PFSK-1 (cell line): ENCODE measurements at regions not wholly inside any gene's neighbourhood (a gene's known extent, or its start where the extent isn't known, plus 50 kb on each side); places are given as distances from the start of the nearest gene placed in this dataset.

ENCODE experiments used
- FOXP2 ChIP-seq: optimal IDR thresholded peaks from 2 replicates; pipeline ENCODE3; 2011; ENCODE audit warnings: borderline replicate concordance, control low read depth, inconsistent platforms; ENCODE audit not compliant: insufficient read depth; ENCODE audit errors: extremely low read length, extremely low read depth
- POLR2AphosphoS5 ChIP-seq: IDR thresholded peaks from 2 replicates; pipeline ENCODE4 v1.6.1; 2012; ENCODE audit warnings: low read depth, mild to moderate bottlenecking, control low read depth, low read length, moderate library complexity
- REST ChIP-seq, 2 experiments: IDR thresholded peaks; 2 replicates each; pipeline versions ENCODE4 v1.6.1 to v1.8.0; 2011 to 2012; ENCODE audit warnings: low read depth in 2 of 2, low read length in 2 of 2, control low read depth in 1 of 2, inconsistent platforms in 1 of 2, mild to moderate bottlenecking in 1 of 2, moderate library complexity in 1 of 2; ENCODE audit not compliant: insufficient read depth in 1 of 2
- SIN3A ChIP-seq: IDR thresholded peaks from 2 replicates; pipeline ENCODE4 v1.6.1; 2012; ENCODE audit warnings: mild to moderate bottlenecking, low read length, moderate library complexity, borderline replicate concordance; ENCODE audit not compliant: insufficient read depth
- TAF1 ChIP-seq: IDR thresholded peaks from 2 replicates; pipeline ENCODE4 v1.6.1; 2012; ENCODE audit warnings: low read length, control low read depth, borderline replicate concordance; ENCODE audit not compliant: insufficient read depth

GRCh38 chr2:34747643-34748042 lies 1148.5 kb upstream of the FAM98A start:
- TF ChIP-seq POLR2AphosphoS5 = no peak
- no peak for TF ChIP-seq TAF1
- TF ChIP-seq SIN3A = no peak
- no peak for TF ChIP-seq REST (IDR thresholded peaks at IDR 0.05; ENCODE audit: insufficient read depth in 1 of 2, low read depth in 2 of 2, low read length in 2 of 2)
- TF ChIP-seq FOXP2 = no peak
